Motor neuron (in vitro differentiated cells): ENCODE measurements at regions not wholly inside any gene's neighbourhood (a gene's known extent, or its start where the extent isn't known, plus 50 kb on each side); places are given as distances from the start of the nearest gene placed in this dataset.
"Not testable (repeated sequence)": the region's sequence is repeated elsewhere in the genome, so short reads cannot be mapped to it uniquely, and the experiment has no call there.

Experiments
- ATAC-seq, 8 experiments: fragments of 200-7000 bp; cut with Tn5 transposase; replicated peaks in 6 of 8; 2 replicates each; pipeline ENCODE4 v1.8.0; 2021; ENCODE audit warnings: mild to moderate bottlenecking in 8 of 8, moderate library complexity in 8 of 8
- H3K27ac ChIP-seq, 2 donors: fragments of 250-450 bp; sonication (Bioruptor Pico); 2 replicates each; pipeline ENCODE4 v1.9.0; 2021; ENCODE audit warnings: antibody characterized with exemption in 2 of 2, mild to moderate bottlenecking in 2 of 2, moderate library complexity in 1 of 2
- H3K4me1 ChIP-seq, 2 donors: fragments of 250-450 bp; sonication (Bioruptor Pico); replicated peaks in 1 of 2; 2 replicates each; pipeline ENCODE4 v1.6.1; 2021; ENCODE audit warnings: antibody characterized with exemption in 2 of 2, mild to moderate bottlenecking in 2 of 2, moderate library complexity in 1 of 2
- H3K4me3 ChIP-seq, 5 donors: fragments of 250-450 bp; sonication (Bioruptor Pico); 2 replicates each; pipeline ENCODE4 v1.9.0; 2021; ENCODE audit warnings: antibody characterized with exemption in 5 of 5, mild to moderate bottlenecking in 5 of 5, moderate library complexity in 4 of 5
- WGBS, 10 experiments: fragments of 450-650 bp; shearing (Covaris generic); methylation state at CpG; one replicate each; pipeline ENCODE4 v1.0.0; 2022; 5-methylcytosine and 5-hydroxymethylcytosine counted together
- in situ Hi-C, 9 experiments: fragments of 400-800 bp; cut with MboI; loops; one replicate each; pipeline ENCODE4 v1.15.0; 2021; ENCODE audit warnings: low sequenced_read_pairs in 9 of 9, low pct_unique_long_range_greater_than_20kb in 2 of 9; ENCODE audit not compliant: unreplicated experiment in 9 of 9

- in situ Hi-C loops, result no loop called here
- Histone ChIP-seq H3K4me1 (no peaks in the 10 kb centered on the region), H3K4me3 (no peak overlapping the region), H3K27ac (no peak overlapping the region)
- no CpG with 5 or more reads among the region's 4 CpGs for WGBS, 10 experiments
- no peak for ATAC-seq
These were observed 111.2 kb upstream of the FAM174A start for GRCh38 chr5:100424017-100424416.

GRCh38 chr5:100423330-100423729 lies 111.8 kb upstream of the FAM174A start:
- Histone ChIP-seq H3K27ac (no peak overlapping the region), H3K4me1 (no peaks in the 10 kb centered on the region), H3K4me3 (no peak overlapping the region)
- ATAC-seq, result peak in 2 of 8 experiments; percentile 25 to 47
- WGBS, 10 experiments, result 27 to 100% (median 62%) methylated on average over 1 to 5 of the region's 5 CpGs; no CpG with 5 or more reads in 2 of the 10 experiments
- in situ Hi-C loops, result no loop called here

GRCh38 chr5:100421360-100421759 lies 113.8 kb upstream of the FAM174A start:
- no peak for ATAC-seq
- in situ Hi-C loops, result no loop called here

GRCh38 chr5:100418231-100418630 lies 116.9 kb upstream of the FAM174A start:
- no peak for ATAC-seq
- 0 to 100% (median 53%) methylated on average over 1 of the region's 1 CpG; no CpG with 5 or more reads in 2 of the 10 experiments for WGBS, 10 experiments
- H3K4me3 ChIP-seq, result no peak overlapping the region
- no peaks in the 10 kb centered on the region for H3K4me1 ChIP-seq
- no peak overlapping the region for H3K27ac ChIP-seq
- in situ Hi-C loops, result no loop called here

More at GRCh38 chr5:100421360-100421759, 113.8 kb upstream of the FAM174A start:
- H3K4me3 ChIP-seq, result no peak overlapping the region
- H3K4me1 ChIP-seq, result no peaks in the 10 kb centered on the region
- no peak overlapping the region for H3K27ac ChIP-seq

GRCh38 chr5:100409660-100410151 lies 125.5 kb upstream of the FAM174A start:
- Histone ChIP-seq H3K4me3 (no peak overlapping the region), H3K4me1 (no peaks in the 10 kb centered on the region), H3K27ac (no peak overlapping the region)
- ATAC-seq, result peak in 1 of 8 experiments; percentile 31
- in situ Hi-C loops, result no loop called here
- 5 to 90% (median 45%) methylated on average over 1 to 3 of the region's 3 CpGs; no CpG with 5 or more reads in 2 of the 10 experiments for WGBS, 10 experiments

- Histone ChIP-seq H3K4me3 (no peak overlapping the region), H3K27ac (no peak overlapping the region), H3K4me1 (no peaks in the 10 kb centered on the region)
- WGBS, 10 experiments, result 86 to 100% (median 100%) methylated on average over 1 to 3 of the region's 3 CpGs; no CpG with 5 or more reads in 1 of the 10 experiments
- in situ Hi-C loops, result no loop called here
- no peak for ATAC-seq
These were observed 128.1 kb upstream of the FAM174A start for GRCh38 chr5:100407053-100407452.

GRCh38 chr5:100406640-100407039 lies 128.5 kb upstream of the FAM174A start:
- ATAC-seq, result no peak
- WGBS, 10 experiments, result 0 to 100% (median 50%) methylated on average over 1 to 2 of the region's 2 CpGs; no CpG with 5 or more reads in 4 of the 10 experiments
- H3K4me1 ChIP-seq, result no peaks in the 10 kb centered on the region
- H3K27ac ChIP-seq, result no peak overlapping the region
- in situ Hi-C loops, result no loop called here
- H3K4me3 ChIP-seq, result no peak overlapping the region

- H3K4me1 ChIP-seq, result no peaks in the 10 kb centered on the region
- H3K27ac ChIP-seq, result no peak overlapping the region
- WGBS, 10 experiments, result 5 to 95% (median 71%) methylated on average over 2 to 5 of the region's 5 CpGs
- no peak for ATAC-seq
- no peak overlapping the region for H3K4me3 ChIP-seq
- in situ Hi-C loops, result no loop called here
These were observed 133.1 kb upstream of the FAM174A start for GRCh38 chr5:100402071-100402470.

- in situ Hi-C loops, result no loop called here
- no peak overlapping the region for H3K4me3 ChIP-seq
- no peaks in the 10 kb centered on the region for H3K4me1 ChIP-seq
- ATAC-seq, result peak in 3 of 8 experiments; percentile 53 to 72 (median 69)
- no peak overlapping the region for H3K27ac ChIP-seq
These were observed 134.0 kb upstream of the FAM174A start for GRCh38 chr5:100401149-100401548.

GRCh38 chr5:100398815-100399214 lies 136.4 kb upstream of the FAM174A start:
- in situ Hi-C loops, H3K4me3 ChIP-seq, H3K27ac ChIP-seq, H3K4me1 ChIP-seq: not testable (repeated sequence)
- peak in 2 of 8 experiments; percentile 58 to 86 for ATAC-seq
- no CpG with 5 or more reads among the region's 3 CpGs for WGBS, 10 experiments

- WGBS, 10 experiments, result no CpG with 5 or more reads among the region's 19 CpGs
- in situ Hi-C loops, ATAC-seq, H3K27ac ChIP-seq, H3K4me3 ChIP-seq, H3K4me1 ChIP-seq: not testable (repeated sequence)
These were observed 155.8 kb upstream of the FAM174A start for GRCh38 chr5:100379254-100379858.

- WGBS, 10 experiments, result 0 to 84% (median 80%) methylated on average over 2 to 4 of the region's 5 CpGs; no CpG with 5 or more reads in 1 of the 10 experiments
- in situ Hi-C loops, H3K4me1 ChIP-seq, H3K4me3 ChIP-seq, H3K27ac ChIP-seq: not testable (repeated sequence)
- ATAC-seq, result peak in 2 of 8 experiments; percentile 31 to 84
These were observed 170.3 kb upstream of the FAM174A start for GRCh38 chr5:100364757-100365478.

- in situ Hi-C loops, H3K27ac ChIP-seq, H3K4me3 ChIP-seq, H3K4me1 ChIP-seq: not testable (repeated sequence)
- peak in 1 of 8 experiments; percentile 14 for ATAC-seq
These were observed 170.8 kb upstream of the FAM174A start for GRCh38 chr5:100364343-100364742.

- H3K27ac ChIP-seq, in situ Hi-C loops, H3K4me3 ChIP-seq, ATAC-seq, H3K4me1 ChIP-seq: not testable (repeated sequence)
- whole genome bisulfite sequencing, 10 experiments, result no CpG with 5 or more reads among the region's 1 CpG
These were observed 175.2 kb upstream of the FAM174A start for GRCh38 chr5:100359998-100360397.
